ENCODE measurements at regions not wholly inside any gene's neighbourhood (a gene's known extent, or its start where the extent isn't known, plus 50 kb on each side); places are given as distances from the start of the nearest gene placed in this dataset.
A peak's percentile ranks its signal among the peaks of the same experiment; 100 is the strongest.

DNA sequence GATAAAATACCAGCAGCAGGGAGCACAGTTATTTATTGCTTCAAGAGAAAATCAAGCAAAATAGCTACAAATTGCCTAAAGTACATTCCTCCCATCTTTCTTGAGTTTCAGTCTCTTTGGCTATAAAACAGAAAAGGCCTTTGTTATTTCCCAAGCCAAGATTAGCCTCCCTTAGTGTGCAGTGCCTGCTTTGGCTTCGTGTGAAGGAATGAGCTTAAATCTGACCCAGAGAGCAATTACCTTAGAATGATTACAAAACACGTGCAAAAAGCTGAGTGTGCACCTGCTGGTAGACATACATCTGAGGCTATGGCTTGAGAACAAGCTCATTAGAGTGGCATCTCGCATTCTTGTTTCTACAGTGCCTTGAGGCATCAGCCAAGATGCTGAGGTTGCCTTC is 250.8 kb downstream of the C4orf33 start:
- DNase-seq (ENCODE audit: low read depth): no peak

DNA sequence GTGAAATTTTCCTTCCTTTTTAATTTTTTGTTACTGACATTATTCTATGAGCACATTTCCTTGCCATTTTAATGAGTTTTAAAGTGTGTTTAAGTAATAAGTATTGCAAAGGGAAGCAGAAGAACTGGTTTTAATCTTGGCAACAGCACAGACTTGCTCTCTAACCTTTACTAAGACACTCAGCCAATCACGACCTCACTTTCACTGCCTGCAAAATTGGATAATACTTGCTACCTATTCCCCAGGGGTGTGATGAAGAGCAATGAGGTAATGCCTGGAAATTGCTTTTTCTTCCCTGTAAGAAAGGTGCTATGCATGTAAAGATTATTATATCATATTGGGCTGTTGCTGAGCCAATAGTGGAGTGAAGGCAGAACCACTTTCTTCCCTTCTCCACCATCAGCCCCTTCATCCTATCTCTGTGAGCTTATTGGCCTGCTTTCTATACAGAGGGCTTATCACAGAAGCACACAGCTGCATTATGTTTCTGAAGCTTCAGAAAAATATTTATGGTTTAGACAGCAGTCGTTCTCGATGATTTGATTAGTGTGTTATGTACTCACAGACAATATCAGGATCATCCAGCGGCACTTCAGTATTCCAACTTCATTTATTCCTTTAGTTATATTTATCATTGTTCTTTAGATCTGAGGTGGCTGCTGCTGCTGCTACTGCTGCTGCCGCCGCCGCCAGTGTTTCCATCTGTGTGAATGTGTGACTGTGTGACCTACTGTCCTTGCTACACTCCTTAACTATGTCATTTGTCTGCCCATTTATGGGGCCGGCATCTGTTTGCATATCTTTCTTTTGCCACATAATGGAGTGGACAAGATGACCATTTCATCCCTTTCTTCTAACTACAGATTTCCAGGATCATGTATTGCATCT is 255.1 kb downstream of the C4orf33 start:
- DNase-seq (ENCODE audit: low read depth): no peak

DNA sequence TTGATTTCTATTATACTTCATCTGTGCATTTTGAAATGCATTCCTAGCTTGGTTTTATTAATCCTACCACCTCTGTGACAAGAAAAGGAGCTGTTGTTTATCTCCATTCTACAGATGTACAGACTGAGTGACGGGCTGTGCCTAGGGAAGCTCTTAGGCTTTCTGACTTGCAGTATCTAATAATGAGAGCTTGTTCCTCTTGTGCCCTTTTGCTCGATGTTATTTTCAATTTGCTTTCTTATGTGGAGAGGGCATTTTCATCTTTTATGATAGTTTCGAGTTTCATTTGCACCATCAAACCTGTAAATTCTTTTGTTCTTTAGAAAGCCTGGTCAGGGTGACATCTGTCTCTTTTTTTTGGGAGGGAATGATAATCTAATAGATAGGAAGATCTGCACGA is 256.5 kb downstream of the C4orf33 start:
- no peak for DNase-seq (ENCODE audit: low read depth)

DNA sequence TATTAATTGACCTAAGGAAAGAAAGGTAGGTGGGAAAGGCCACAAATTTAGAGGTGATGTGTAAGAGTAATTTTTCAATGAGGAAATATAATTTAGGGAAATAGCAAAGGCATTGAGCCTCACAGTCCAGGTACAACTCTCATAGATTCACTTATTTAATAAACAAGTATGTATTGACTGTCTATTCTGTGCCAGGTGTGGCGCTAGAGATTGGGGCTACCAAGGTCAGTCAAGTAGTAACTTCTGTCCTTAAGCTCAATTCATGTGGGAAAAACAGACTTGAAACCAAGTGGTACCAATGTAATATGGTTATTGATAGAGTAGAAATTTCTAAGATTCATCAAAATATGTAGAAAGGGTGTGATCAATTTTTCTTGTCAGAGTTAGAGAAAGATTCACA is 257.5 kb downstream of the C4orf33 start:
- no peak for DNase-seq (ENCODE audit: low read depth)

DNA sequence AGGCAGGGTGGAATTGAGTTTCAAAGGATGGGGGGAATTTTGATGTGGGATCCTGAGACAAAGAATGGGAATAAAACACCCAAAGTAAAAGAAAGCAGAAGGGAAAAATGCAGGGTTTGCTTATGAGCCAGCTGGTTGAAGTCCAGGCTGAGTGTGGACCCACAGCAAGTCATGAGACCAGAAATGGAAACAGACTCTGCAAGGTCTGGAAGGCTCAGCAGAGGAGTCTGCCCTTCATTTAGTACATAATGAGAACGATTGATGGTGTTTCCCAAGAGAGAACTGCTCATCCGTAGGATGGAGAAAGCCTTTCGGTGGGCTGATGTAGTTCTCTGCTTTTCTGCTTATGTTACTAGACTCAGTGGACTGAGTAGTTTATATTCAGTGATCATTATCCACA is 259.1 kb downstream of the C4orf33 start:
- DNase-seq (ENCODE audit: low read depth): no peak

DNA sequence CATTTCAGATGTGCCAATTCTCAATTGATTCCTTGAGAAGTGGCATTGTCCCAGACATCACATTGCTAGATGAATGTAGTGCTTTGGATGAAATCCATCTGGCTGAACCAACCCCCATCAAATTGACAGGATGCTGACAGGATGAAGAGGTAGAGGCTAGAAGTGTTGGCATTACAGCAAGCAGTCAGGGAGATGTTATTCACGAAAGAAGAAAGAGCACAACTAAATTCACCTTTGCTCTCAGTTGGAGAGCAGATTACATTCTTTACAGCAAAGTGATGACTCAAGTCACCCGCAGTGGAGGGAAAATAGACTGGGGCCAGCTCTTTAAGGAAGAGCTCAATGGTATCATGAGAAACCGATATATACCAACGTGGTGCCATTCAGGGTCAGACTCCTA is 259.6 kb downstream of the C4orf33 start:
- no peak for DNase-seq (ENCODE audit: low read depth)

DNA sequence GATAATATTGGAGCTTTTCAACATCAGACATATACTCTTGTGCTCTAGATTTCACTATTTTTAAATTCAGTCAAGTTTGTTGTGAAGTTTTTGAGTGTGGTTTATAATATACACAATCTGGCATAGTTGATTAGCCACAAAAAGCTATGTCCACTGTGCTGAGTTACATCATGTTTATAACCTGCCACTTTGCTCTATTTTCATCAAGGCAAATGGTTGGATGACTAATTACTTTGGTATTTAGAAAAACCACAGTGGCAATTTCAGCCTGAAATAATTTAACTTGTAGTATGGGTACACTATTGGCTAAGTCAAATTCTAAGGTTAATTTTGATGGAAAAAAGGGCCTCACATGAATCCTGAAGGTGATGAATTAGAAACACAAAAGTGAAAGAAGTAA is 262.6 kb downstream of the C4orf33 start:
- peak; percentile 42 for DNase-seq (ENCODE audit: low read depth)

DNA sequence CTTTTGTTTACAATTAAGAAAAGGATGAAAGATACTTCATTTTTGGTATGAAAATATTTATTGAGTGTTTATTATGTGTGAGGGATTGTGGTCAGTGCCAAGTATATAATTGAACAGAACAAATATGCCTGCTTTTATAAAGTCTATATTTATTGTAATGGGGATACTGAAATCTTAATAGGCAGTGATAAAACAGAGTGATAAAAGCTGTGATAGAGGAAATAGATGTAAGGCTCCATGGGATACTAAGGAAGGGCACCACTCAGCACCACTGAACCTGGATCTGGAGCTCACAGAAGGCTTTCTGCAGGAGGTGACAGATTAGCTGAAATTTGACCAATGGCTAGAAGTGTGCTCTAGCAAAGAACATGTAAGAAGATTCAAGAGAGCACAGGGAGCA is 263.5 kb downstream of the C4orf33 start:
- no peak for DNase-seq (ENCODE audit: low read depth)

DNA sequence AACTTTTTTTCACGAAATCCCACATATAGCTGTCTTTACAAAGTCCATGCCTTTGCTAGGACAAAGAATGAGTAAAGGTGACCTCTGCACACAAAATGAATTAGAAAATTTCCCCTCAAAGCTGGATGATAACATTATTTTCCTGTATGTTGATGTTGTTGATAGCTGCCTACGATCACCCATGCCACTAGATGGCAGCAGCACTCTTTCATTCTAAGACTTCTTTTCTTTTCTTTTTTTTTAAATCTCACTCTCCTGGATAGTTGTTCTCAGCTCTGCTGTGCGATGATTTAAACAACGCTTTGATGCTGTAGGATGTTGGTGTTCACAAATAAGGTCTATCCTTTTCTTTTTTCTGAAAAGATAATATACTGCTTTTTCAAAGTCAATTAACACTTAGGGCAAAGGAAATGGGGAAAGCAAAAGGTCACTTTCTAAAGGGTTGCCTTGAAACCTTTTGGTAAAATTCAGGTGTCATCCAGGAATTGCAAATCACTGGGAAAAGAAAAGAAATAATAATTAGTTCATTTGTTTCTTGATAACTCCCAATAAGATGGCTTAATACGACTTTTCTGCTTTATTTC is 266.8 kb downstream of the C4orf33 start:
- DNase-seq (ENCODE audit: low read depth): peak; percentile 51

DNA sequence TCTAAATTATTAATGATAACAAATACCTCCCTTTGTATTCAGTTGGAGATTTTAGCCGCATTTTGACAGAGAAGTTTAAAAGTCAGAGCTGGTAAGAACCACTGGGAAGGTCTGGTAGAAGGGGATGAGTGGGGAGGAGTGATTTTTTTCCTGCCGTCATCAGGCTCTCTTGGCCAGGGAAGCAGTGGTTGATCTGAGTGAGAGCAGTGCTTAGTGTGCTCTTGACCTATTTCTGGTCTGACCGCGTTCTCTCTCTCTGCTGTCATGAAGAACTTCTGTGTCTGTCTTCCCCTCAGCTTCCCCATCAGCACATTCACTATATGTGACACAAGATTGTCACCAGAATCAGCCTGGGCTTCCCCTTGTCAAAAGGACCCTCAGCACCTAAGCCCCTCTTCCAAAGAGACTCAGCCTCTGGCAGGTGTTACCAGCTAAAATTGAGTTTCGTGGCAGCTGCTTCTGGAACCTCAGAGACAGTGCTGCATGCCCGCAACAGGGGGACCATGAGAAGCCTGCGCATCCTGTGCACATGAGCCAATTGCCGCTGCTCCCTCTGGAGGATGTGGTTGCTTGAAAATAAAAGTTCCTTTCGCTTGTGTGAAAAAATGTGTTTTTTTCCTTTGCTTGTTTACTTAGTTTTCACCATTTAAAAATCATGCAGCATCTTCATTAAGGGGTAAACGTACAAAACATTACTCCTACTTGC is 268.9 kb downstream of the C4orf33 start:
- DNase-seq (ENCODE audit: low read depth): no peak

DNA sequence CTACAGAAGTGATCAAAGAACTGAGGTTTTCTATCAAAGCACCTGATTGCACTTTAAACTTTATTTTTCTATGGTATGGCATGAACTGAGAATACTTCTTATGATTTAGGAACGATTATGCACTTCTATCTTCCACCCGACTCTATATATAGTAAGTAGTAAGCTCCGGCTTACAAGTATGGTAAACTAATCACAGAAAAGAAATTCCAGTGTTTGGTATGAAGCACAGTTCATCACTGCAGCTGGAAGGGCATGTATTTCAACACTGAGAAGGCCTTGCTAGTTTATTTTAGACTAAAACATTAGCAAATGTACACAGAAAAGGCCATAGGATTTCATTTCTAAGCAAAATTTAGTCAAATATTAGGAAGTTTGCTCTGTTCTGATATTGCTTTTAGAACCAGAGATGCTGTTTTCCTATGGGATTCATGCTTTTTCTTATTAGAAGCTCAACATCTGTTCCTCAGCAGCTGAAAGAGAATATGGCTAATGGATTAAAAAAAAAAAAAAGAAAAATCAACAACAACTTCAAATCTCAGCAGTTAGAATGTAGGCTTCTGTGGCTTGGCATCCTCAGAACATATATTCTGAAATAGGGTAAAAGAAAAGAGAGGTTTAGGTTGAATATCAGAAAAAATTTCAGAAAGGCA is 273.5 kb downstream of the C4orf33 start:
- DNase-seq (ENCODE audit: low read depth): no peak

DNA sequence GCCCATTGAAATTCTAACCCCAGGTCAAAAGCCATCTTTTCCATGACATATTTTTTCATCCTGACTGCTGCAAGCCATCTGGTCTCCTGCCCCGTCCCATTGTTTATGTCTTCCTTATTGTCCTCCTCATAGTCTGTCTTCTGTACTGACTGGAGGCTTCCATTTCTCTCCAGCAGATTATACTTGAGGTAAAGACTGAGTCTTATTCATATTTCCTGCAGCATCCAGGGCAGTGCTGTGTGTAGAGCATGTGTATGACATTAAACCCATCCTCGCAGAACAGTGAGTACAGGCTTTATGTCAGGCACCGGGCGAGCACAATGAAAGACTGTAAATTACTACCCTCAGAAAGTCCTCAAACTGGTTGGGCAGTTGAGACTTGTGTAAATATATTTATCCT is 275.1 kb downstream of the C4orf33 start:
- DNase-seq (ENCODE audit: low read depth): no peak

DNA sequence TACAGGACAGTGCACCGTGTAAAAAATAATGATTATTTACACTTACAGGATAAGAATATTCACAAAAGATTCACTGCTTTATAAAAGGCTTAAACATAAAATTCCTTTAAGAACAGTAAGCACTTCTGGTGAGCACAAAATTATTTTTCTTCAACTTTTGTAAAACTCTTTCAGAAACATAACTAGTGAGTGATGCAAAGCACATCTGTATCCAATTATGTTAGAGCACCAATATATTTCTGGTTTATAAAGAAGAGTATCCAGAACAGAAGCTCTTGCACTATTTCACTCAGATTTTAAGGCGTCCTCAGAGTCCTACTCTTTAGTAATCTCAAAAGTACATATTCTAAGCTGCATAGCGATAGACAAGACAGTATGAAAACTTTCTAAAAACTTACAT is 276.0 kb downstream of the C4orf33 start:
- no peak for DNase-seq (ENCODE audit: low read depth)

DNA sequence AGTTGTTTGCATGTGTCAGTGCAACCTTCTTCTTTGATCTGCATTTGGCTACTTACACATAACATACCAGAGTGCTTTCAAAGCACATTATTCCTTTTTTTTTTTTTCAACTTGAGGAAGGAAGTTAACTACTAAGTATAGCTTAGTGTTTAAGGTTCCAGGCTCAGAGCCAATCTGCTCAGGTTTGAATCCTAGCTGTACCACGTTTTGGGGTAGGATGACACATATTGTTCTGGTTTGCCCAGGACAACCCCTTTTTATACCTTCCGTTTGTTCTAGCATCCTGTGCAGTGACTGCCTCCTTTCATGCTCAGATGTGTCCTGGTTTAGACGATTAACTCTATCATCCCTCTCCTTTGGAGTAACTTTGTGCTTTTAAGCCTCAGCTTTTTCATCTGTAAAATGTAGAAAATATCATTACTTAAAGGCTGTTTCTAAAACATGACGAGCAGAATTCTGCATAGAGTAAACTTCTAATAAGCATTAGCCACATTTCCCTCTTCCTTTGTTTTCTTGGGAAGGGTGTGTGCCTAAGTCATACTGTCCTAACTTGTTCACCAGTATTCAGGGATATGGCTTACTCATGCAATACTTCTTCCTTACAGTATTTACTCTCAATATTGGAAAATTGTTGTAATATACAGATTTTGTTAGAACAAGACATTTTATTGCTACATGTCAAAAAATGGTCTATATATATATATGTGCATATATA is 281.3 kb downstream of the C4orf33 start:
- no peak for DNase-seq (ENCODE audit: low read depth)

DNA sequence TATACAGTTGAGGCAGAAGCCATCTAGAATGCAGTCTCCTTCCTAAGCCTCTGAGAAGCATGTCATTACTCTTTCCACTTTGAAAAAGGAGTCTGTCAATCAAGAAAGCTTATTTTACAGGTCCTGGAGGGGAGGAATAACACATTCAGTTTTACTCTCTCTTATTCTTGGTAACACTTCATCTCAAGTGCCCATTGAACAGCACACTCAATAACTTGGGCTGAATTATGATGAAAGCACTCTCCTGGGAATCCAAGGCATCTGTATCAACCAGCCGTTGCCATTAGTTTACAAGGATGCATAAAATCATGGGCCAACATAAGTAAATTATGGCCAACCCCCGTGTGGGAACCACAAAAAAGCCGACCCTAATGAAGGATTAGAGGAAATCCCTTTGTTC is 282.4 kb downstream of the C4orf33 start:
- DNase-seq (ENCODE audit: low read depth): no peak

DNA sequence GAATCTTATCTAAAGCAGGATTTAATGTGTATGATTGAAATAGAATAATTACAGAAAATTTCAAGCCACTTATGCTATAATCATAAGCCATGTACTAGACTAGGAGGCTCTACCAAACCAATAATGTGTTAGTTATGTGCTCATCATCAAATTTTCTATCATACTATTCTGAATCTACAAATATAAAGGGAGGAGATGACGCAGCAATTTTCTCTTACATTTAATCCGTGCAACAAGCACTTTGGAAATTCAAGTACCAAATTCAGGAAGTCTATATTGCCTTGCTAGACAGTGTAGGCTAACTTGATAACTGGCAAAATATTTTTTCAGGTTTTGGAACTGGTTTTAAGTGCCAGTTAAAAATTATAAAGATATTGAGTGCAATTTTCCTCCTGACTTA is 283.5 kb downstream of the C4orf33 start:
- DNase-seq (ENCODE audit: low read depth): no peak

DNA sequence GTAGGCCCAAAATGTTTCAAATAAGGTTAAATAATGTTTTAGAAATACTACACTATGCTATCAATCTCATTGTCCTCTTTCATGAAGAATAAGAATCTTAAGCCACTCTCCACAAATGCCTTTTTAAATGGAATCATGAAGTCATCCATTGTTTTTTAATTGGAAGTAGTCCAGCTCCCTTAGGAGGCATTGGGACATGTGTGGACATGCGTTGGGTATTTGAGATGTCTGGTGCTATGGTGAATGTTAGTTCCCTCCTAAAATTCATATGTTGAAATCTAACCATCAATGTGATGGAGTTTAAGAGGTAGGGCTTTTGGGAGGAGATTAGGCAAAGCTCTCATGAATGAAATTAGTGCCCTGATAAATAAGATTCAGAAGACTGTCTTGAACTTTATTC is 289.0 kb downstream of the C4orf33 start:
- no peak for DNase-seq (ENCODE audit: low read depth)

DNA sequence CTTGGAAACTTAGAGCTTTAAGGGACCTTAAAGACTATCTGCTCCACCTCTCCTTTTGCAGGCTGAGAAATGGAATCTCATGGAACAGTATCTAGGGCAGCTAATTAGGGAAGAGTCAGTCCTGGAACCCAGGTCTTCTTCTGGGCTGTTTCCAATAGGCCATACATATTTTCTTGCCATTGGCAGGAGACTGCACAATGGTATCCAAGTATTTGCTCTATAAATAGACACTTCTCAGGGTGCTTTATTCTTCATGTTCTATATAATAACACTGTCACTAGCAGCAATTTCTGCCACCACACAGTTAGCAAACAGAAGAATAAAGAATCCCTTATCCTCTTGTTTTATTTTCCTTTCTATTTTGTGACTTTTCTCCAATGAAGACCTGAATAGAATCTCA is 291.7 kb downstream of the C4orf33 start:
- DNase-seq (ENCODE audit: low read depth): no peak

DNA sequence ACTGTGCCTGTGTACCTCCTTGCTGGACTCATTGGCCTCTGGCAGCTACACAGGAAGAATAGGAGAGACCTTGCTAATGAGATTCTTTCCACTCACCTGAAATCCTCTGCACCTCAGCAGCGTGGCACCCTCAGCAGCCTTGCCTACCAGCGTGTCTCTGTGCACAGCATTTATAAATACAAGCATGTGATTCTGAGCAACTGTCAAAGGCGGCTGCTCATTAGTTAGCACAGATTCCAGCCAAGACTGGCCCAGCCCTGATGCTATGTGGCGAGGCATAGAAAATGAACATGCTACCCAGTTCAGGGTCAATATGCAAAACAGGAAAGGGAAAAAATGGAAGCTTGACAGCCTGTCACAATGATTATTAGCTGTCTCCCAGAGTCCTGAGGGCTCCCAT is 298.0 kb downstream of the C4orf33 start:
- no peak for DNase-seq (ENCODE audit: low read depth)

DNA sequence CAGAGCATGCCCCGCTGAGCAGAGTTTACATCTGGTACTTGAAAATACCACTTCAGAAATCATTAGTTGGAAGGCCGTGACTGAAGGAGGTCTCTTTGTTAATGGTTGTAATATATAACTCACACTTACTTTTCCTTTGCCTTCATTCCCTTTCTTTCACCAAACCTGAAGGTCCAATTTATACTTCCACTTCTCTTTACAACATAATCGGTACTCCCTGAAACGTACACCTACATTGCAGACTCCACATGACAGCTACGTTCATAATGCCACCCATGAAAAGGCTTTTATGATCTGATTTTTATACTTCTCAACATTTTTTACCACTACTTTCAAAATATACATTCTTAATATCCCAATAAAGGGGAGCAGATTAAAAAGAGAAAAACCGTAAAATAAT is 298.7 kb downstream of the C4orf33 start:
- DNase-seq (ENCODE audit: low read depth): no peak

DNA sequence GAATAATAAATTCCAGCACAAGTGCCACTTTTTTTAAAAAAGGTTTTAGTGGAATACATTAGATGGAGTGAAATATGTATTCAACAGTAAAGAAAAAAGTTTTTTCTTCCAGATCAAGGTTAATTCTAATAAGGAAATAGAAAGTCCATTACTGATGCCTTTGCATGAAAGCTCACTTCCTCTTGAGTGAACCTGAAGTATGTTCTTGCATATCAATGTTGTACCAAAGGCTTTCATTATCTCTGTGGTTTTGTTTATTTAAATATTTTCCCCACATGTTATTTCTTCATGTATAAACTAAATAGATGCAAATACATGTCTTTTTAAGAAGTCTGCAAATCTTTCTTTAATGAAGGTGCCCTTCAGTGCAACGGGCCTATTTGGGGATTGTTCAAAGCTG is 307.9 kb downstream of the C4orf33 start:
- no peak for DNase-seq (ENCODE audit: low read depth)

DNA sequence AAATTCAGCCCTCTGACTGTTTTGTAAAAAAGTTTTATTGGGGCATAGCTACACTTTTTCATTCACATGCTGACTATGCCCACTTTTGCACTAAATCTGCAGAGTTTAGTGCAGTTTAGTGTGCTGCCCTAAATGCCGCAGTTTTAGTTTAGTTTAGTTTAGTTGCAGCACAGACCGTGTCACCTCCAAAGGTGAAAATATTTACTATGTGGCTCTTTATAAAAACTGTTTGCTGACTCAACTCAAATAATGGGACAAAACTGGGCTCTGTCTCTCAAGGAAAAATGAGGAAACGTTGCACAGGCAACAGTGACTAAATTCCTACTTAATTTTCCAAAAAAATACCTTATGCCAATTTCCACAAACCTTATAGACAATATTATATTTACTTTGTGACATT is 314.2 kb downstream of the C4orf33 start:
- DNase-seq (ENCODE audit: low read depth): no peak
